ENCODE measurements at regions not wholly inside any gene's neighbourhood (a gene's known extent, or its start where the extent isn't known, plus 50 kb on each side); places are given as distances from the start of the nearest gene placed in this dataset.
"Not testable (repeated sequence)": the region's sequence is repeated elsewhere in the genome, so short reads cannot be mapped to it uniquely, and the experiment has no call there.

GRCh38 chr7:149995369-149996026 is 121.7 kb downstream of the ATP6V0E2 start:
- not testable (repeated sequence) for DNase-seq

DNA sequence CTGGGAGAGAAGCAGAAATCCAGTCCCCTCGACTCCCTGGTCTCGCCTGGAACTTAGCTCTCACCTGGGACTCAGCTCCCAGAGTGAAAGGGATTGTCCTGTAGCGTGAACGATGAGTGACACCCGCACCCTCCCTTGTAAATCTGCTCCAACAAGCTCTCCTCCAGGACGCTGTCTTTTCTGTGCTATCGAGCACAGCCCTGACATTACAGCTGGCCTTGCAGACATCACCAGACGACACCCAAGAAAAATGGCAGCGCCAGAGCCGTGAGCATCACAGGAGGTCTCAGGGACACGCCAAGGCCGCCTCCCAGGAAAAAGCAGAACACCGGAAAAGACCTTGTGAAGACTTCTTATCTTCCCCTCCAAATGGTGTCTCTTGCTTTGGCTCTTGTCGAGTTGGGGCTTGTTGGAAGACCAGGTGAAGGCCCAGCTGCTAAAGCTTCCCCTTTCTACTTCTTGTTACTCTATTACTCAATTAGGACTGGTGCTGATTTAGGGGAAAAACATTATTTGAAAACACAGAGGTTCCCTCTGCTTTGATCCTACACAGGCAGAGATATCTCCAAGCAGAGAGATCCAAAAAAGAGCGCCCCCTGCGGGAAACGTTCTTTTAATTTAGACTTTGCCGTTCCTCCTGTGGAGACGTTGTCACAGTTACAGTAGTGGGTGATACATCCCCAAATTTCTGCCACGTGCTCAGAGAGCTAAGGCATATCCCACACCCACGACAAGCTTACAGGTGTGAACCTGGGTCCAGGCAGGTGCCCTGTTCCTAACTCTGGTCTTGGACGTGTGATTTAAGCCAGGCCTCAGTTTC is 127.2 kb downstream of the ATP6V0E2 start:
- DNase-seq = not testable (repeated sequence)

DNA sequence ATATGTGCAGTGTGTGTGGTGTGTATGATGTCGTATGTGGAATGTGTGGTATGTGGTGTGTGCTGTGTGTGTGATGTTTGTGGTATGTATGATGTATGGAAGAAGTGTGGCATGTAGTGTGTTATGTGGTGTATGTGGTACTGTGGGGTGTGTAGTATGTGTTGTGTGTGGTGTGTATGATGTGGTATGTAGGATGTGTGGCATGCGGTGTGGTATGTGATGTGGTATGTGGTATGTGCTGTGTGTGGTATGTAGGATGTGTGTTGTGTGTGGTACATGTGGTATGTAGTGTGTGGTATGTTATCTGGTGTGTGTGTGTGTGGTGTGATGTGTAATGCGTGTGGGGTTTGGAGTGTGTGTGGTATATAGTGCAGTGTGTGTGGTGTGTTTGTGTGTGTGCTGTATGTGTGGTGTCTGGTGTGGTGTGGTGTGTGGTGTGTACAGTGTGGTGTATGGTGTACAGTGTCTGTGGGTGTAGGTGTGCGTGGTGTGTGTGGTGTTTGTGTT is 129.6 kb downstream of the ATP6V0E2 start:
- DNase-seq = no peak

DNA sequence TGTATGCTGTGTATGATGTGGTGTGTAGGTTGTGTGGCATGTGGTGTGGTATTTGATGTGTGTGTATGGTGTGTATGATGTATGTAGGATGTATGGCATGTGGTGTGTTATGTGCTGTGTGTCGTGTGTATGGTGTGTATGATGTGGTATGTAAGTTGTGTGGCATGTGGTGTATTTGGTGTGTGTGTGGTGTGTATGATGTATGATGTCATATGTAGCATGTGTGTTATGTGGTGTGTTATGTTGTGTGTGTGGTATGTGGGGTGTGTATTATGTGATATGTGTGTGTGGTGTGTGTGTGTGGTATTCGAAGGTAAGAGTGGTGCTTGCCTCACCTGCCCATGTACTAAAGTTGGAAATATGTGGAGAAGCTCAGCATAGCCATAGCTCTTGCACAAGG is 130.2 kb downstream of the ATP6V0E2 start:
- DNase-seq = not testable (repeated sequence)

DNA sequence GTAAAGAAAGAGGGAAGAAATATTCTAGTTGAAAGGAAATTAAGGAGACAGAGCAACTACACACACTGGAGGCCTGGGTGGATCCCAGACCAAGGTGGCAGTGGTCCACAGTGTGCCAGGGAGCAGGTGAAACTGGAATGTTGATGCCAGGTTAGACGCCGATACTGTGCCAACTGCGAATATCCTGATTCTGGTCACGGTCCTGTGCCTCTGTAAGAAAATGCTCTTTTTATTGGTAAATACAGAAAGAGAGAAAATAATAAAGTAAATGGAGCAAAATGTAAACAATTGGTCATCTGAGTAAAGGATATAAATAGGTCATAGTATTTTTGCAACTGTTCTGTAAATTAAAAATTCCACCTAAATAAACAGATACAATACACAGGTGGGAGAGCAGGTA is 131.1 kb downstream of the ATP6V0E2 start:
- DNase-seq = not testable (repeated sequence)

DNA sequence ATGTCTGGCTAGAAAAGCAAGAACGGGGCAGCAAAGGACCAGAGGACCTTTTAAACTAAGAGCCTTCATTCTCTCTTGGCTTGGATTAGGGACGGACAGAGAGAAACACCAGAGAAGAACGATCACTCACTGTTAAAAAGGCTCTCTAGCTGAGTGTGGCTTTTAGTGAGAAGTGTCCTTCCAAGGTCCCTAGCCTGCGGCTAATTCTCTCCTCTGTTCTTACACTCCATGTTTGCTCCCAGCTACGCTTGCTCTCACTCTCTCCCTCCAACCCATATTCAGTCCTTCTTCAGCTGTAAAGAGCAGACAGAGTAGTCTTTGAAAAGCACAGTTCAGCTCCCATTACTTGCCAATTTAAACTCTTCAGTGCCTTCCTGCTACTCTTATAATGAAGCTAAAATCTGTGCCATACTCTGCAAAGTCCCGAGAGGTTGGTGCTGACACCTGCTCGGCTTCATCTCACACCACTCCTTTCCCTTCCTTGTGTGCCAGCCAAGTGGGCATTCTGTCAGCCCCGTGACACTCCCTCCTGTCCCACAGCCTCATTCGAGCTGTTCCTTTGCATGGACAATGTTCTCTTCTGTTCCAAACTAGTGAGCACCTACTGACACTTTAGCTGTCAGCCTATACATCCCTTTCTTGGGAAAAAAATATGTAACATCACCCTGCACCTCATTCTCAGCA is 136.0 kb downstream of the ATP6V0E2 start:
- not testable (repeated sequence) for DNase-seq

DNA sequence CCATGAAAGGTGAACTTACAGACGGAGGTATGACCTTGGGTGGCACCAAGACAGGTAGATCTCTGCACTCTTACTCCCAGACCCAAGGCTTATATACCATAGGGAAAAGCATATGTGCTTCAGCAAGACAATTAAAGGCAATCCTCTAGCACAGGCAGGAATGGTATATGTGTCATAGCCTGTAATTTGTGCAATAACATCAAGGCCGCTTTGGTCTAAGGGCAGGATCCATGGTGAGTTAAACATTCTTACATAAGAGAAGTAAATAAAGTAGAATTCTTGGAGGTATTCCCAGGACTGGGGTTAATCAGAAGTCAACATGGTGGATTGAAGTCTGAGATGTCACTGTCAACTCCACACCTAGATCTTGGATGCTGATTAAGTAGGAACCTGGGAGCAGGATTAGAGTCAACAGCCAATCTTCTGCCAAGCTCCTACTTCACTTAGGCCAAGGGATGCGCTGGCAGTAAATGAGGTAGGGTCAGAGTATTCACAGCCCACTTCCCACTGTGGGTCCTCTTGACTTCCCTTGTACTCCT is 143.0 kb downstream of the ATP6V0E2 start:
- DNase-seq = not testable (repeated sequence)

GRCh38 chr7:150020210-150020609 is 146.4 kb downstream of the ATP6V0E2 start:
- DNase-seq = not testable (repeated sequence)

- DNase-seq = not testable (repeated sequence)
These were observed 151.1 kb downstream of the ATP6V0E2 start for GRCh38 chr7:150024550-150025490.

DNA sequence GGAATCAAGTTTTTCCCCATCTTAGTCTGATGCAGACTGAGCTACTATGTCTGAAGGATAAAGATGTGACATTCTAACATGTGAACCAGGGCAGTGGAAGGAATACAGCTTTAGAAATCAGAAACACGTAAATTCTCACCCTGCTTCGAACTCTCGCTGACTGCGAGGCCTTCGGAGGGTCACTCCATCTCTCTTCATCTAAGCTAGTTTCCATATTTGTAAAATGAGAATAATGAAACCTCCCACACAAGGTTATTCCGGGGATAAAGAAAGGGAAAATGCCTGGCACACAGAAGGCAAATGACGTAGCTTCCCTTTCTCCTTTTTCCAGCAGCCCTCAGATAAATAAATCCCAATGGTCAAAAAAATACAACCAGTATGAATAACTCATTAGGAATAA is 152.0 kb downstream of the ATP6V0E2 start:
- DNase-seq = not testable (repeated sequence)

DNA sequence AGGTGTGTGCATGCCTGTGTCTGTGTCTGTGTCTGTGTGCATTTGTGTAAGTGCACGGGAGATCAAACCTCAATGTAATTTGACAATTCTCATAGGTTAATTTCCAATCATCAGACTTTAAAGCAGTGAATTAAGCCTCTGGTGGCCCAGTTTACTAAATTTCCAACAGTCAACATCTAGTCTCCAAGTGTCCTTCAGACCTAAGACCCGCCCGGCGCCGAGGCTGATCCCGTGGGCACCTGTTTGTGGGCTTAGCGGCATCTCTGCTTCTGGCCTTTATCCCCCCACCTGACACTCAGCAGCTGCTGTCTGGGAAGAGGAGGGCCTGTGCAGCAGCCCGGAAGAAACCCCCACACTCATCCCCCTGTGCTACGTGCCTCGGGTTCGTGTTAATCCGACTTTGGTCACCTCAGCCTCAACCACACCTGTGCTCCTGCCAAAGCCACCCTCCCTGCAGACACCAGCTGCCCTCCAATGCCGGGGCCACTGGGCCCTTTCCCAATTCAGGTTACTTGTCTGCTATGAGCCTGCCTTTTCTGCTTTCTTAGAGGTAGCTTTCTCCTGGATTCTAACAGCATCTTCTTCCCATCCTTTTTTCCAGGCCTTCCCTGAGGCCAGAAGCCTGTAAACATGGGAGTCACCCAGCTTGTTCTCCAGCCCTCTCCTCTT is 154.7 kb downstream of the ATP6V0E2 start:
- DNase-seq = not testable (repeated sequence)

GRCh38 chr7:150029013-150029389 is 155.2 kb downstream of the ATP6V0E2 start:
- not testable (repeated sequence) for DNase-seq

DNA sequence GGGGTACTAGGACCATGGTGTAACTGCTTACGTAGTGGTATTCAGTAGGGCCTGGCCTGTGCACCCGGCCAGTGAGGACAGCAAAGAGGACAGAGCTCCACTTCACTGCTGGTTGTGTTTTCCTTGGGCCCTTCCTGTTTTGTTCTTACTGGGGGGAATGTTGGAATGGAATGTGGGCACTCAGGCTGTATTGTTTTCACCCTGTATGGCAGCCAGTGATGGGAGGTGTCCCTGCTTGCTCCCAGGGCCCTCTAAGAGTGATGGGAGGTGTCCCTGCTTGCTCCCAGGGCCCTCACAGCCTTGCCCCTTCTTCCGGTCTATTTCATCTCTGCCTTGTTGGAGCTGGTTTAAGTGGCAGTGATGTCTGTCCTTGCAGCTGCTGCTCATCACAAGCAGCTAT is 158.0 kb downstream of the ATP6V0E2 start:
- not testable (repeated sequence) for DNase-seq

DNA sequence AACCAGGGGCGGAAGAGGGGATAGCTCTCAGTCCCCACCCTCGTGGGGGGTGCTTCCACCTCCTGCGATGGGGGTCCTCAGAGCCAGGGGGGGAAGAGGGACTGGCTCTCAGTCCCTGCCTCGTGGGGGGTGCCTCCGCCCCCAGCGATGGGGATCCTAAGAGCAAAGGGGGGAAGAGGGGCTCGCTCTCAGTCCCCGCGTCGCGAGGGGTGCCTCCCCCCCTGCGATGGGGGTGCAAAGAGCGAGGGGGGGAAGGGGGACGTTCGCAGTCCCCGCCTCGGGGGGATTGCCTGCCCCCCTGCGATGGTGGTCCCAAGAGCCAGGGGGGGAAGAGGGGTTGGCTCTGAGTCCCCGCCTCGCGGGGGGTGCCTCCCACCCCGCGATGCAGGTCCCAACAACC is 159.9 kb downstream of the ATP6V0E2 start:
- not testable (repeated sequence) for DNase-seq

- not testable (repeated sequence) for DNase-seq
These were observed 162.0 kb downstream of the ATP6V0E2 start for GRCh38 chr7:150035769-150036168.

- DNase-seq = not testable (repeated sequence)
These were observed 165.3 kb downstream of the ATP6V0E2 start for GRCh38 chr7:150039061-150039460.

- not testable (repeated sequence) for DNase-seq
These were observed 168.5 kb downstream of the ATP6V0E2 start for GRCh38 chr7:150042281-150042680.

GRCh38 chr7:150044771-150045170 is 171.0 kb downstream of the ATP6V0E2 start:
- peak; percentile 10 for DNase-seq

- DNase-seq = not testable (repeated sequence)
These were observed 171.8 kb downstream of the ATP6V0E2 start for GRCh38 chr7:150045596-150045995.

- DNase-seq = not testable (repeated sequence)
These were observed 172.8 kb downstream of the ATP6V0E2 start for GRCh38 chr7:150046290-150047194.
